WTC11 (cell line): ENCODE measurements at regions not wholly inside any gene's neighbourhood (a gene's known extent, or its start where the extent isn't known, plus 50 kb on each side); places are given as distances from the start of the nearest gene placed in this dataset.

Experiments
- CREM ChIP-seq: sonication (generic); formaldehyde crosslinking; IDR thresholded peaks from 2 replicates; pipeline ENCODE4 v1.8.1; 2022; ENCODE audit warnings: mild to moderate bottlenecking, missing genetic modification reagents, moderate library complexity
- TF ChIP-seq, protein P1 (sequence below): fragments of 200-600 bp; IDR thresholded peaks from 2 replicates; pipeline ENCODE4 v1.8.0; 2022; ENCODE audit warnings: antibody characterized with exemption
- TF ChIP-seq, protein P2 (sequence below): sonication (generic); formaldehyde crosslinking; conservative IDR thresholded peaks from 2 replicates; pipeline ENCODE4 v1.8.1; 2022; ENCODE audit warnings: mild to moderate bottlenecking, missing genetic modification reagents

- TF ChIP-seq CREM (CRISPR knock-in tag): no peak
- TF ChIP-seq, protein P1, sequence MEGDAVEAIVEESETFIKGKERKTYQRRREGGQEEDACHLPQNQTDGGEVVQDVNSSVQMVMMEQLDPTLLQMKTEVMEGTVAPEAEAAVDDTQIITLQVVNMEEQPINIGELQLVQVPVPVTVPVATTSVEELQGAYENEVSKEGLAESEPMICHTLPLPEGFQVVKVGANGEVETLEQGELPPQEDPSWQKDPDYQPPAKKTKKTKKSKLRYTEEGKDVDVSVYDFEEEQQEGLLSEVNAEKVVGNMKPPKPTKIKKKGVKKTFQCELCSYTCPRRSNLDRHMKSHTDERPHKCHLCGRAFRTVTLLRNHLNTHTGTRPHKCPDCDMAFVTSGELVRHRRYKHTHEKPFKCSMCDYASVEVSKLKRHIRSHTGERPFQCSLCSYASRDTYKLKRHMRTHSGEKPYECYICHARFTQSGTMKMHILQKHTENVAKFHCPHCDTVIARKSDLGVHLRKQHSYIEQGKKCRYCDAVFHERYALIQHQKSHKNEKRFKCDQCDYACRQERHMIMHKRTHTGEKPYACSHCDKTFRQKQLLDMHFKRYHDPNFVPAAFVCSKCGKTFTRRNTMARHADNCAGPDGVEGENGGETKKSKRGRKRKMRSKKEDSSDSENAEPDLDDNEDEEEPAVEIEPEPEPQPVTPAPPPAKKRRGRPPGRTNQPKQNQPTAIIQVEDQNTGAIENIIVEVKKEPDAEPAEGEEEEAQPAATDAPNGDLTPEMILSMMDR: no peak
- TF ChIP-seq, protein P2, sequence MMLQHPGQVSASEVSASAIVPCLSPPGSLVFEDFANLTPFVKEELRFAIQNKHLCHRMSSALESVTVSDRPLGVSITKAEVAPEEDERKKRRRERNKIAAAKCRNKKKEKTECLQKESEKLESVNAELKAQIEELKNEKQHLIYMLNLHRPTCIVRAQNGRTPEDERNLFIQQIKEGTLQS (CRISPR knock-in tag): no peak
These were observed 70.2 kb upstream of the SLC4A11 start for GRCh38 chr20:3309226-3309625.
